HG03457 (cell line): ENCODE measurements at regions not wholly inside any gene's neighbourhood (a gene's known extent, or its start where the extent isn't known, plus 50 kb on each side); places are given as distances from the start of the nearest gene placed in this dataset.
"Not testable (repeated sequence)": the region's sequence is repeated elsewhere in the genome, so short reads cannot be mapped to it uniquely, and the experiment has no call there.

Source experiments
- ATAC-seq: cut with Tn5 transposase; IDR thresholded peaks from one replicate; pipeline ENCODE4 v1.9.1; 2021; ENCODE audit warnings: moderate number of reproducible peaks; ENCODE audit not compliant: unreplicated experiment

DNA sequence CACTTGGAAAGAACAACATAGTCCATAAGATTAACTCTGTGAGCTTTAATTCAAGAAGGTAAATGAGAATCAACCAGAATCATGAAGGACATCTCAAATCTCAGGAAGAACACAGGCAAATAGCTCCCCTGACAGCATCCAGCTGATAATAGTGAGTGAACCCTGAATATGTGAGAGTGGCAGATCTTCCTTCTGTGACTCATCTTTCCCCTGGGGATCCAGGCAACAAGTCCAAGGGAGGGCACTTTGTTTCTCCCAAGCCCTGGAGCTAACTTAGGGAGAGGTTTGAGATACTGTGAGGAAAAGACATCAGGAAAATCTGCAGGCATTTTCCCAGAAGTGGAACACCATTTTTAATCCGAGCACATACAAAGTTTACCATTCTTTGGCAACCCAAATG is 763.9 kb upstream of the MGAT4C start:
- ATAC-seq = no peak

DNA sequence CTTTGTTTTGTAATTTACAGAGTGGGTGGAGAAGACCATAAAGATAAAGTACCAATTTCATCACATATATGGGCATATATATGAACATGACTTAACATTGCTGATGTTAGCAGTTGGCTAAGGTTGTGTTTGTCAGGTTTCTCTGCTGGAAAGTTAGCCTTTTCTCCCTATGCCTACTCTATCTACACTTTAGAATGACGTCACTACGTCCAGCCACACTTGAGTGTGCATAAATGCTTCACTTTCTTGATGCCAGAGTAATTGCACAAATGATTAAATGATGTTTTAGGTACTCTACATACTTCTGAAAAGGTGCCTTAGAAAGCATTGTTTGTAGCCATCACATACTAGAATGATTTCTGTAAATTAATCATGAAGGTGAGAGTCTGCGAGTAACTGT is 759.2 kb upstream of the MGAT4C start:
- ATAC-seq = no peak

DNA sequence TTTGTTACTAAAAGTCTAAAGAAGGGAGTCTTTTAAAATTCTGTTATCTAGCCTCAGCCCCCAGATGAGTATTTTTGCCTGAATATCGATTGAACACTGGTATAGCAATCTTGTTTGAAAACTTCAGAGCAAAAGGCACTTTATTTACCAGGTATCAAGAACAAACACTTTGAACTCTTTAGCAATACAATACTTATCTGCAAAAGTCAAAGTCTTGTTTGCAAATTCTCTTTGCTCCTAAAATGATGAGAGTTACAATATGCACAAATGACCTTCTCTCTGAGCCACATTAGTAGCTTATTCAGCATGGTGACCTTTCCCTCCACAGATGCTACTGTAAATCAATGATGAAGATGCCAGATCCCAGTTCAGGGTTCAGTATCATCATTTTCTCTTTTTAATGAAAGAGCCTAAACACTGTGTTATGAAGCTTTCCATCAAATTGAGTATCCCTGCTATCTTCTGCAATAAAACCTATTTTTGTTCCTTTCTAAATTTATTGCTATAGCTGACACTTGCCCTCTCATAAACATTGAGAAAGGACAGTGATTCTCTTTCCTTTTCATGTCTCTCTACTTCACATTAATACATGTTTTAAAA is 752.7 kb upstream of the MGAT4C start:
- no peak for ATAC-seq

DNA sequence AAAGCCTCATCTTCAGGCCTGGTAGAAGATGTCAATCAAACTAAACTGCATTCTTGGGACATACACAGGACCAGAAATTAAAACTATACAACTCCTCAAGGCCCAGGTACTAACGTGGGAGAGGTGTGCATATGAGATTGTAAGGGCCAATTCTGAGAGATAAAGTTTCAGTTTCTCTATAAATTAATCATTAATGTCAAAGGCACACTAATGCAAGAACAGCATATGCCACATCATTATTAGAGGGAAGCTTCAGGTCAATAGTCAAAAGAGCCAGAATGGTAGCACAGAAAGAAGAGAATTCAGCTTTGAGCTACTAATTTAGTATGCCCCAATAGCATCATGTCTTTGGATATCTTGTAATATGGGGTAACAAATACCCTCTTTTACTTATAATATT is 744.9 kb upstream of the MGAT4C start:
- no peak for ATAC-seq

DNA sequence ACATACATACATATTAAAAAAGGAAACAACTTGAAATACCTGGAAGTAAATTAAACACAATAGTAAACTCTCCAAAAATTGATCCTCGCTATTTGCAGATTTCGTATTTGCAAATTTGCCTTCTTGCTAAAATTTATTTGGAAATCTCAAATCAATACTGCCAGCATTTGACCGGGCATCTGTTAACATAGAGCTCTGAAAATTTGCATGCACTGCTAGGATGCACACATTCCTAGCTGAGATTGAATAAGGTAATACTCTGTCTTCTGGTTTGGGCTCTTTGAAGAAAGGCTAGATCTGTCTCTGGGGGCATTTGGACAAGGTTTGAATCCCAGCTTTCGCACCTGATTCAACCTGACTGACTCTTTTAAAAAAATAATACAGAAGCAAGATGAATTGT is 729.1 kb upstream of the MGAT4C start:
- ATAC-seq = no peak

DNA sequence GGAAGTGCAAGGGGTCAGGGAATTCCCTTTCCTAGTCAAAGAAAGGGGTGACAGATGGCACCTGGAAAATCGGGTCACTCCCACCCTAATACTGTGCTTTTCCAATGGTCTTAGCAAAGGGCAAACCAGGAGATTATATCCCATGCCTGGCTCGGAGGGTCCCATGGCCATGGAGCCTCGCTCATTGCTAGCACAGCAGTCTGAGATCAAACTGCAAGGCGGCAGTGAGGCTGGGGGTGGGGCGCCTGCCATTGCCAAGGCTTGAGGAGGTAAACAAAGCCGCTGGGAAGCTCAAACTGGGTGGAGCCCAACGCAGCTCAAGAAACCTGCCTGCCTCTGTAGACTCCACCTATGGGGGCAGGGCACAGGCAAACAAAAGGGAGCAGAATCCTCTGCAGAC is 714.4 kb upstream of the MGAT4C start:
- not testable (repeated sequence) for ATAC-seq

DNA sequence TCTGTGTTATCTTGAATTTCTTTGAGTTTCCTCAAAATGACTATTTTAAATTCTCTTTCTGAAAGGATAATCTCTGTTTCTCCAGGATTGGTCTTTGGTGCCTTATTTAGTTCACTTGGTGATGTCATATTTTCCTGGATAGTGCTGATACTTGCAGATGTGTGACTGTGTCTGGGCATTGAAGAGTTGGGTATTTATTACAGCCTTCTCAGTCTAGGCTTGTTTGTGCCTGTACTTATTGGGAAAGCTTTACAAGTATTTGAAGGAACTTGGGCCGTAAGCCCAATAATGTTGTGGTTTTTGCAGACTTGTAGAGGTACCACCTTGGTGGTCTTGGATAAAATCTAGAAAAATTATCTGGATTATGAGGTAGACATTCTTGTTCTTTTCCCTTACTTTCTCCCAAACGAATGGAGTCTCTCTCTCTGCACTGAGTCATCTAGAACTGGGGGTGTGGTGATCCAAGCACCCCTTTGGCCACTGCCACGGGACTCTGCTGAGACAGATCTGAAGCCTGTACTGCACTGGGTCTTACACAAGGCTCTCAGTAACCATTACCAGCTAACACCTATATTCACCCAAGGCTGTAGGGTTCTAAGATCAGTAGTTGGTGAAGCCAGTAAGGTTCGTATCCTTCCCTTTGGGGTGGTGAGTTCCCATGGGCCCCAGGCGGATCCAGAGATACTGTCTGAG is 703.7 kb upstream of the MGAT4C start:
- no peak for ATAC-seq

DNA sequence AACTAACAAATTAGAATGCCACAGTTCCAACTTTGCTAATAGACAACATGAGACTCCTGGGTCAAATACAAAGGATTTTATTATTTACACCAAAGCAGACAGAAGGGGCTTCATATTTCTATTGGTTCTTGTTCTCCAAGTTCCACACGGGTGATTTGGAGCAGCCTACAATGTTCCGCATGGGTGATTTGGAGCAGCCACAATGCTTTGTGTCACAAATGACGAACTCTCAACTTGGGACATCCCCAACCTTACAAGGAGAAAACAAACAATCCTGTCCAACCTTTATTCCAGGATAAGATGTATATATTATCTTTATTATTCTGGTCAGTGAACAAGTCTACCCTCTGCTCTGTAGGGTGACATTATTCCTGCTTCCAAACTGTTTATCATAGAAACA is 694.3 kb upstream of the MGAT4C start:
- ATAC-seq = no peak

DNA sequence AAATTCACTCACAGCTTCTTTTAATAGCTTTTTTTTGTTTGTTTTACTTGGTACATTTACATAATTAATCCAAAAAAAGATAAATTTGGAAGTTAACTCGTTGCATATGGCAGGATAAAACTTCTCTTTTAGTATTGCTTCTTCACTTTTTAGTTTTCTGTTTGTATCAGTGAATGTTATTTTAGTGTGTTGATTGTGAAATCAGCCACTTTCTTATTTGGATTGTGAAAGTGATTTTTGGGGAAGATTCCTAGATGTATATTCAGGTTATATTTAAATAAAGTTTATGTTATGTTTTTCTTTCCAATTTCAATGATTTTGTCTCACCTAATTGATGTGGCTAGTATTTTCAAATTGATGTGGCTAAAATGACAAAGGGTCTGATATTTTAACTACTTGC is 693.9 kb upstream of the MGAT4C start:
- no peak for ATAC-seq

DNA sequence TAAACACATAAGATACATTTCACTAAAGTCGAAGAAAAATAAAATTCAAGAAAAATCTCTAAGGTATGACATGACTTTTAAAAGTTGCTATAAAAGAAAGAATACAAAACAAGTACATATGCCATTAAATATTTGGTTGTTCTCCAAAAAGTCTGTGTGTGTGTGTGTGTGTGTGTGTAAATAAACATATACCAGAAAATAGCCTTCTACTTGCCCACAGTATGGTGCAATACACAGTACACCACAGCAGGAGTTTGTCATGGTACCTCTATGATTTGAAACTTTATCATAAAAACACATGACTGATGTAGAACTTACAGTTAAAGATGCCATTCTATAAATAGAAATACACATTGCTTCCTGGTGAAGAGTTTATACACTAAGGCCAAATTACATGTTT is 692.7 kb upstream of the MGAT4C start:
- no peak for ATAC-seq

DNA sequence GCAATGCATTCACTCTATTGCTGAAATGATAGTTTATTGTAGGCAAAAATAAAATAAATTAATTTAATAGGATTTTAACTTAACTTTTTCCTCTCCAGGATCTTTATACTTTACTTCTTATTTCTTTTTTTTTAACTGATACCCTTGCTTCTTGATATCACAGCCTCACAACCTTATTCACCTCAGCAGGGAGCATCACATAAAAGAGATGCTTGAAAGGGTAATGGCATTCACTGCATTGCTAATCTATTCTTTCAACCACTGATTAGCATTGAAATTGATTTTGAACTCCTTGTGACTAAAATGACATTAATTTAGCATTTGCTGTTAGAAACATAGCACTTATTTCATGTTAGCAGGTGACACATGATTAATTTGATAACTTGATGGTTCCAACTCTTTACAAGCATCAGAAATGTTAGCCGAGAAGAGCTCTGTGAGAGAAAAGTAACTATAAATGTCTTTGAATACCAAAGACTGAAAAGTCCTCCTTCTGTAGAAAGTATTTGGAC is 689.5 kb upstream of the MGAT4C start:
- ATAC-seq = no peak

DNA sequence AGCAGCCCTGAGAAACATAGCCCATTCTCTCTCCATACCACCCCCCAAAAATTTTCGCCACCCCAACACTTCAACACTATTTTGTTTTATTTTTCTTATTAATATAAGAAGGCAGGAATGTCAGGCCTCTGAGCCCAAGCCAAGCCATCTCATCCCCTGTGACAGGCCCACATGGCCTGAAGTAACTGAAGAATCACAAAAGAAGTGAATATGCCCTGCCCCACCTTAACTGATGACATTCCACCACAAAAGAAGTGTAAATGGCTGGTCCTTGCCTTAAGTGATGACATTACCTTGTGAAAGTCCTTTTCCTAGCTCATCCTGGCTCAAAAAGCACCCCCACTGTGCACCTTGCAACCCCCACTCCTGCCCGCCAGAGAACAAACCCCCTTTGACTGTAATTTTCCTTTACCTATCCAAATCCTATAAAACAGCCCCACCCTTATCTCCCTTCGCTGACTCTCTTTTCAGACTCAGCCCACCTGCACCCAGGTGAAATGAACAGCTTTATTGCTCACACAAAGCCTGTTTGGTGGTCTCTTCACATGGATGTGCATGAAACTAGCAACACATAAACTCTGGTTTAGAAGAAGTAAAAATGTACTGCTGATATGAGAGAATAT is 688.1 kb upstream of the MGAT4C start:
- ATAC-seq = not testable (repeated sequence)

DNA sequence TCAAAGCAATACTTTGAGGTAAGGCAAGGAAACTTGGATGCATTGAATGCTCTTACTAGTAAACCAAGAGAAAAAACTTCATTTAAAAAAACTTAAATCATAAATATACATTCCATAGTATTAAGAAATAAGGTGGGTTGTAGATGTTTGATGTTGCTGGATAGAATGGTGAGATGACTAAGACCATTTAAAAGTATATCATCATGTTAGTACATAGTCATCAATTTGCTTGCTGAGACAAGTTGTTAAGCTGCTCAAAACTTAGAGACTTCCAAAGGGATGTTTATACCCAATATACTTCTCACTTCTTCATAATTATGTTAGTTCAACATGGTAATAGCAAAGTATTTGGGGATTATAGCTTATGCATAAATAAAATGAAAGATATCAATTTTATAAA is 675.5 kb upstream of the MGAT4C start:
- ATAC-seq = no peak

DNA sequence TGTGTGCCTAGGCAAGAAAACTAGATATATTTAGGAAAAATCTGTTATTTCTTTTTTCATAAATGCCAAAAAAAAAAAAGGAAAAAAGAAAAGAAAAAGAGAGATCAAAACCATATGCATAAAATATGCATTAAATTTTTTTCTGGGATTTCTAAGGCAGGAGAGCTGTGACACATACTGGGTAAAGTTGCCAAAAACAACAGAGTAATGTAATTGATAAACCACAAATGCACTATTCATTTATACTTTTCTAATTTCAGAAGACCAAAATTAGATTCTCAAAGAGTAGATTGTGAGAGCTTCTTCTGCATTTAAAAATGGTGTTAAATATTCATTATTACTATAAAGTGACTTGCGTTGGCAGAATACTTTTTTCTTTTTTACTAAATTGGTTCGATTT is 673.8 kb upstream of the MGAT4C start:
- ATAC-seq = no peak

DNA sequence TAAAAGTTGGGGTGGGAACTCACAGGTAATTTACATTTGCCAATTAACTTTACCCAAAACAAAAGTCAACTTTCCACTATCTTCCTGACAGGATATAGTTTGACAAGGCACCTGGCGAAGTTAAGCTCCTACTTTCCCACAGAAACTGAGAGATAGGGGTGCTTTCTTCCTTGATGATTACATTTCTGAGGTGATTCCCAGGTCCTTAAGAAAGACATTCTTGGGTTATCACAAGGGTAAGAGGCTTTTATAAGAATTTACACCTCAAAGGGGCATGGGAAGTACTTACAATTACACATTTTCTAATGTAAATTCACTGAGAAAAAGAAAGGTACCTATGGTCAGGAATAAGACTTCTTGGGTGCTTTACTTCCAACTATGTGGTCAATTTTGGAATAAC is 660.9 kb upstream of the MGAT4C start:
- no peak for ATAC-seq

DNA sequence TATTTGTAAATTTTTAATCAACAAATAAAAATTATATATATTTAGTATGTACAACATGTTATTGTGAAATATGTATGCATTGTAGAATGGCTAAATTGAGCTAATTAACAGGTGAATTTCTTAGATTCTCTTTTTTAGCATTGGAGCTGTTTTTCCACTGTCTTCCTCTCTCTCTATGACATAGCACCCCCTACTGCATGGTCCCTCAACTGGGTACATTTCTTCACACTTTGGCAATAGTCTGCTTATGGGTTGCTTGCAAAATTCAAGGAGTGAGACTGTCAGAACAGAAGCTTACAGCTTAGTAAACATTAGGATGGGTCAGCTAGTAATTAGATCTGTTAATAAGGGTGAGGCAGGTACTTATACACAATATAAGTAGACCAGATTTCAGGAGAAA is 658.5 kb upstream of the MGAT4C start:
- no peak for ATAC-seq

DNA sequence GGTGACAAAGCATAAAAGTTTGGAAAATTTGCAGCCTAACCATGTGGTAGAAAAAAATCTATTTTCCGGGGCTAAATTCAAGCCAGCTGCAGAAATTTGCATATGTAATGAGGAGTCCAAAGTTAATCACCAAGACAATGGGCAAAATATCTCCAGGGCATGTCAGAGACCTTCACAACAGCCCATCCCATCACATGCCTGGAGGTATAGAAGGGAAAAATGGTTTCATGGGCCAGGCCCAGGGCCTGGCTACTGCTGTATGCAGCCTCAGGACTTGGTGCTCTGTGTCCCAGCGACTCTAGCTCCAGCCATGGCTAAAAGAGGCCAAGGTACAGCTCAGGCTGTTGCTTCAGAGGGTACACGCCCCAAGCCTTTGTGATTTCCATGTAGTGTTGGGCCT is 655.8 kb upstream of the MGAT4C start:
- ATAC-seq = no peak

DNA sequence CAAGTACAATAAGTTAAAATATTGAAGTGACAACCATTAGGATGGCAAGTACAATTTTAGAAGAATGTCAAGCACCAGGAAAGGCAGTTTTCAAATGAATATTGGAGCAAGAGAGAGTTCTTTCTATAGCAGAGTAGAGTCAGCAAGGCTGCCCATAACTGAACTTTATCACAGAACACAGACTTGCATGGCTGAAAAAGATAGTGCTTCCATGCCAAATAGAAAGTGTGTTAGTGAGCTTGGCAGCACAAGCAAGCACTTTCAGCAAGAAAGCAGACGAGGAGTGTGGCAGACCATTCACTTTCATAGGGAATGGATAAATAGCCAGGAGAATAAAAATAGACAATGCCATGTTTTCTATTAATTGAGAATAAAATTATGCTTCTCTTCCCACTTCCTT is 647.0 kb upstream of the MGAT4C start:
- ATAC-seq = no peak

DNA sequence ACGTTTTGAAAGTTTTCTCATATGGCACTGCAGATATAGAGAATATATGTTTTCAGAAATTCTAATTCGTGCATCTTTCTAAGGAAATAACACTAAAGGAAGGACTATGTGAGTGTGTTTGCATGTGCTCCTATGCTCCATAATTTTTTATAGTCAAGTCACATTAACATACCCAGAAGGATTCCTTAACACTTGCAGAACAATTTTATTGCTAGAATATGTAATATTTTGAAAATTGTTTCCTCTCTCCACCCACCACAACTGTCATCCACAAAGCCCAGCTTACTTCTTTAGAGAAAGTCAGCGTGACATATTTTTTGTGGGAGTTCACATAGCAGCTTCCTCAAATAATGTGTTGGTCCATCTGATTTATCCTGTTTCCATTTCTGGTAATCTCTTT is 604.6 kb upstream of the MGAT4C start:
- ATAC-seq = no peak

DNA sequence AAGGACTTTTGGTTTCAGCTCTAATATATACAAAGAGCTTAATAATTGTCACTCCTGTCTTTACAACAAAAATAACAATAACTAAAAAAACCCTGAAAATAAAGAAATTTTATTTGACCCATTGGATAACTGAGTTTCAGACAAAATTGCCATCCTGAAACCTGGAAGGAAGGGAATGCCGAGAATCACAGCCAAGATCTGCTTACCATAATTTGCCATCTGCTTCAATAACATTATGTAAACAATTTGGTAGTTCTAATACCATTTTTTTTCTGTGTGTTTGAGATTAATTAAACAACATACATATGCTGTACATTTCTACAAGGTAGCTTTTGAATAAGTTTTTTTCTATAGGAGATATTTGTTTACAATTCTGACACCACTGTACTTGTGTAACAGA is 596.3 kb upstream of the MGAT4C start:
- ATAC-seq = no peak

DNA sequence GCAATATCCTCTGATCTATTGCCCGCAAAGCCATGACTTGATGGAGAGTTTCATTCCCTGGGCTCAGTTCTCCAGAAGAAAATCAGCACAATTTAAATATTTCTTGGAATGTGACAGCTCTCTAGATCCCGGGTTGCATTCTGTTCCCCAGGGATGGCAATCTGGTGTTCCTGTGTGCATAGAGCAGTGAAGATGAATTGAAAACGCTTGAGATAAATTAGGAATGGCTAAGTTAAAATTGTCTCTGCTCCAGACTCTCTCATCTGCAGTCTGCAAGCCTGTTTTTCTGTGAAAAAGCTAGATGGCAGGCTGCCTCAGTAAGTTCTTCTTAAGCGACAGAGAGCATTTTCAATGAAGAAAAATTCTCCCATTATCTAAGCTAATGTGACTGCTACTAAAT is 582.5 kb upstream of the MGAT4C start:
- ATAC-seq = no peak

DNA sequence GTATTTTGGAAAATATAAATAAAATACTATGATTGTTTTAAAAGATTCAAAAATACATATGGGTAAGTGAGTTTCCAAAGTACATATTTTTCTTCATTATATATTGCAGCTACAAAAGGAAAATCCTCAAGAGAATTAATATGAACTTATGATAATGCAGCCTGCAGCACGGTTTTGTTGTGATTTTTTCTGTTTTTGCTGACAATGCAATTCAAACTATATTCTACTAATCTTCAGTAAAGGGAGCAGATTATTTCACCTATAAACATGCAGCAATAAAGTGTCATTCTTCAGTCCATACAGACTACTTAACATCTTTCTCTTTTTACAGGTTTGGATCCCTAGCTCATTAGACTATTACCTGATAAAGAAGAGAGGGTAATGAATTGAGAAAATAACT is 582.1 kb upstream of the MGAT4C start:
- ATAC-seq = no peak
